Stimulated activated CD4-positive, alpha-beta T cell treated with anti-CD3 and anti-CD28 coated beads, Interleukin-15, amount 100 ng/mL, for 24 hours (primary cell): ENCODE measurements at regions not wholly inside any gene's neighbourhood (a gene's known extent, or its start where the extent isn't known, plus 50 kb on each side); places are given as distances from the start of the nearest gene placed in this dataset.

Experiments used
- DNase-seq: peaks from one replicate; pipeline ENCODE4 v3.0.0-alpha.2; 2020

DNA sequence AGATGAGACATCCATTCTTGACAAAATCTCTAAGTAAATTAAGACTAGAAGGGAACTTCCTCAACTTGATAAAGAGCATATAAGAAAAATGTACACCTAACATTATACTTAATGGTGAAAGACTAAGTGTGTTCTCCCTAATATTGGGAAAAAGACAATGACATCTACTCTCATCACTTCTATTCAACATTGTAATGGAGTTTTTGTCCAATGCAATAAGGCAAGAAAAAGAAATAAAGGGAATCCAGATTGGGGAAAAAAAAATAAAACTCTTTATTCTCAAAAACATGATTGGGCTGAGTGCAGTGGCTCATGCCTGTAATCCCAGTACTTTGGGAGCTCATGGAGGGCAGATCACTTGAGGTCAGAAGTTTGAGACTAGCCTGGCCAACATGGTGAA is 131.1 kb upstream of the JUN start:
- DNase-seq: no peak

DNA sequence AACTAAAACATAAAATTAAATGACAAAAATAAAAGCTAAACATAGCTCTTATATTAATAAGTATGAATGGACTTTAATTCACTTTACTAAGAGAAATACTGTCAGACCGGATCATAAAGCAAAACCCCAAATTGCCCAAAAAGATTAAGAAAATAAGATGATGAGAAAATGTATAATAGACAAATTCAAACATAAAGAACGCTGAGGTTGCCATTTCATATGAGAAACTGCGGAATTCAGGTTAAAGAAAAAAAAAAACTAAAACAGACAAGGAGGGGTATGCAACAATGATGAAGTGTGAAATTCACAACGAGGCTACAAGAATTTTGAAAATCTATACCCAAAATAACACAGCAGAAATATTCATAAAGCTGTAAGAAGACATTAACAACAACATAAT is 133.6 kb upstream of the JUN start:
- DNase-seq: no peak

DNA sequence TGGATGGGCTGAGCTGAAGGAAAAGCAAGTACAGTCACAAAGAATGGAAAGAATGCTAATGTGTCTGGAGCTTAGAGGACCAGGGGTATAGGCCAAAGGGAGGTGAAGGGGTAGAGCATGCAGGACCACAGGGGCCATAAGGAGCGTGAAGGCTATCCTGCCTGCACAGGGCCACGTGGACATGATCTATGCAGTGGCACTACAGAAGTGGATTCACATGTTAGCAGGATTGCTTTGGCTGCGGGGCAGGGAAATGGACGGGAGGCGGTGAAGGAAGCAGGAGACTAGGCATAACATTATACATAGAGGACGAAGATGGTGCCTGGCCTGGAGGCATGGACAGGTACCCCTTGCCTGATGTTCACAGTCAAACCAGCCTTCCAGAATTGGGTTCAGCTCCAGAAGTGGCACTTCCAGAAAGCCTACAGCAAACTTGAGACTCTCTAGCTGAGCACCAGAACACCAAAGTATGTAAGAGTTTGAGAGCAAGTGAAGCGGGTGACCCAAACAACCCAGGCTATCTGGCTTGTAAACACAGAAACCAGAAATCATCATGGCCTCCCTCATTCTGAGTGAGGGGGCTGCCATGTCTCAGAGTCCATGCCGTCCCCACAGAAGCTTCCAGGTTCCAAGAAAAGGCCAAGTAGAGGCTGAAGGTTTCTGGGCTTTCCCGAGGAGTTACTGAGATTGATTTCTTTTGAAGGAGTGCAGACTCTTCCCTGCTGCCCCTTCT is 135.5 kb upstream of the JUN start:
- no peak for DNase-seq

DNA sequence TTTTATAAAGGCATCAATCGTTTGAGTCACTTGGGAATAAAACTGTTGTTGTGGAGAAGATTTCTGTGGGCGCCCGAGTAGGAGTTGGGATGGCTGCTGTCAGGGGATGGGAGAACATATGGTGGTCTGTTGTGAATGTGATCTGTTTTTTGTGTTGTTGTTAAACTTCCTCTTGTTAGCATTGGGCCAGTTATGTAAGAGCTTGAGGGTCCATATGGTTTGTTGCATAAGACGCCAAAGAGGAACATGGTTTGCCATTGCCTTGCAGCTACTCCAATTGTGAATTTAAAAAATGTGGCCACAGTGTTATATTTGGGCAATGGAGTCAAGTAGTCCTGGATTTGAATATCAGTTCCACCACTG is 136.1 kb upstream of the JUN start:
- no peak for DNase-seq

DNA sequence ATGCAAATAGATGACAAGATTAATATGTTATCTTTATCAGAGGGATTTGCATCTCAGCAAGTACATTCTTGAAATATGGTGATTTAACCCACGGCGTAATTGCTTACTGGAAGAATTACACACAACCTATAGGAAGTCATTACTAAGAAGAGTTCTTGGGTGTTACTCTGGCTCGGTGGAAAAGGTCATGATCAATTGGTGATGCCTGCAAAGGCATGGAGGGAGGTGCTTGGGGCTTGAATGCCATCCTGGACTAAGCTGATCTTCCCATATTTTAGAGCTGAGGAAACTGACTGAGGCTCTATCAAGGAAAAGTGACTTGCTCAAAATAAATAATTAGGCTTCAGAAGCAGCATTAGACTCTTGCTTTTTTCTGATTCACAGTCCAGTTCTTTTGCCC is 137.5 kb upstream of the JUN start:
- DNase-seq: no peak

DNA sequence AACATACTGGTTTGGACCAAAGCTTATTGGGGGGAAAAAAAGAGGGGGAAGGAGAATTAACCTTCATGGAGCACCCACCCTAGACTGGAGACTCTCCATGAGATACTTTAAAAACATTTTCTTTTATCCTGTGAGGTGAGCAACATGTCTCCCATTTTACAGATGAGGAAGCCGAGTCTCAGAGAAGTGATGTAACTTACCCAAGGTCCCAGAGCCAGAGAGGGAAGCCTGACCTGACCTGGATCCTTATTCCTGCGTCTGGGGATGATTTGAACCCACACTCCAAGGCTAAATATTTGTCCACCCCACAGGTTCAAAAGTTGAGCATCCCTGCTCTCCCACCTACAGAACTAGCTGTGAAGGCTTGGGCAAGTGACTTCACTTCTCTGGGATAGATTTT is 137.9 kb upstream of the JUN start:
- DNase-seq: no peak

DNA sequence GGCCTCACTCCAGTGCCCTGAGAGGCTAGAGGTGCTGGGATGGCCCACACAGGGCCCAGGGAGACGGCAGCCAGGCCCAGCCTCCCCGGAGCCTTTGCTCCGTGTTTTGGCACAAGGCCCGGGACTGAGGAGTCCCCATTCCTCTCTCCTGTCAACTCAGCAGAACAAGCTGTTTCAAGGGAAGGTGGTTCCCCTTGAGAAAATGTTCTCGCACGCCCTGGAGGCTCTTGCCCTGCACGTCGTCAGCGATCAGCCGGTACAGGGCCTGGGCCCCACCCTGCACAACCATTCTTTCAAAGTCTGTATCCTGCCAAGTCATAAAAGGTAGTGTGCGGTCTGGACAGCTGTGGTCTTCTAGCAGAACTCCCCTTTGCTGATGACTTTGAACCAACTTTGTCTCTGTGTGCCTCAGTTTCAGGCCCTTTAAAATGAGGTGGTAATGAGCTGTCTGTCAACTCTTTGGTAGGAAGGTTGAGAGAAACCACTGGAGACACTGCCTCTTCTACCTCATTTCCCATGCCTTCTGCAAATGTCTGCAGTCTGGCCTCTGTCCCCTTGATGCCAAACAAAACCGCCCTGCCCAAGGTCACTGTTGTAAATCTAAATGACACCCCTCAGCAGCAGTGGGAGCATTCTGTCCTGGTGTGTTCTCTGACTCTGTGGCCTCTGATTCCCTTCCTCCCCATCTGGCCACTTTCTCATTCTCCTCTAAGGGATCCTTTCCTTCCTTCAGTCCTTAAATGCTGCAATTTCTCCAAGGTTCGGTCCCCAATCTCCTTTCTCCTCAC is 138.6 kb upstream of the JUN start:
- DNase-seq: peak; percentile 54

DNA sequence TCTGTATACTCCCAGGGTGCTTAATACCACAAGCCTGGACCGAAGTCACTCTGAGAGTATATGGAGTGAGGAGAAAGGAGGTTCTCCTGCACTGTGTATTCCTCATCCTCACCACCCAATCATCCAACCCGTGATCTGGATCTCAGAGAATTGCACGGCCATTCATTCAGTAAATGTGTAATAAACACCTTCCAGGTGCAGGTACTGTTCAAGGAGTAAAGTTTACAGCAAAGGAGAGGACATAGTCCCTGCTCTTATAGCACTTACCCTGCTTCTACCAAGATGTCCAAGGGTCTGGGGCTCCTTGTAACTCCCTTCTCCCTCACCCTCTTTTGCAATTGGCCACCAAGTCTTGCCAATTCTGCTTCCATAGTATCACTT is 139.2 kb upstream of the JUN start:
- DNase-seq: no peak

DNA sequence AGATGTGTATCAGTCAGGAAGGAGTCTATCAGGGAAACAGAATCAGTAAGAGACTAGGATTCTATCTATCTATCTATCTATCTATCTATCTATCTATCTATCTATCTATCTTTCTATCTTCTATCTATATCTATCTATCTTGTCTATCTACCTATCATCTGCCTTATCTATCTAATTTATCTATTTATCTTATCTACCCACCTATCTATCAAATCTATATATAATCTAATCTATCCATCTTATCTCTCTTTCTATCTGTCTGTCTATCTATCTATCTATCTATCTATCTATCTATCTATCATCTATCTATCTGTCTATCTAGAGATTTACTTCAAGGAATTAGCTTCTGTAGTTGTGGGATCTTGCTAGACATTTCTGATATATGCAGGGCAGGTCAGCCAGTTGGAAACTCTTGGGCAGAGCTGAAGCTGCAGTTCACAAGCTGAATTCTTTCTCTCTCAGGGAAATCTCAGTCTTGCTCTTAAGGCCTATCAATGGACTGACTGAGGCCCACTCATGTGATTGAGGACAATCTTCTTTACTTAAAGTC is 140.2 kb upstream of the JUN start:
- no peak for DNase-seq

DNA sequence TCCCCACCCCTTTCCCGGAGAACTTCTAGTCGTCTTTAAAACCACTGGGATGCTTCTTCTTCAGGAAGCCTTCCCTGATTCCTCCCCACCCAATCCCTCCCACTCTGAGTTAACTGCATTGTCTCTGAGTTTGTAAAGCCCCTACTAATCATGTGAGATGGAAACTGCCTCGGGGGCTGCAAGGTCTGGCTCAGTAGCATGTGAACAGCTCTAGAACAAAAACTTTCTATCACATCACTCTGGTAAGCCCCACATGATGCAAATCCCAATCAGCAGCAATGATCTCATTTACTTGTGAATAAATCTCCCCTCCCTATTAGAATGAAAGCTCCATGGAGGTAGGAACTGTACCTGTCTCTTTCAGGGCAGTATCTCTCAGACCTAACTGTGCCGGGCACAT is 141.0 kb upstream of the JUN start:
- no peak for DNase-seq

DNA sequence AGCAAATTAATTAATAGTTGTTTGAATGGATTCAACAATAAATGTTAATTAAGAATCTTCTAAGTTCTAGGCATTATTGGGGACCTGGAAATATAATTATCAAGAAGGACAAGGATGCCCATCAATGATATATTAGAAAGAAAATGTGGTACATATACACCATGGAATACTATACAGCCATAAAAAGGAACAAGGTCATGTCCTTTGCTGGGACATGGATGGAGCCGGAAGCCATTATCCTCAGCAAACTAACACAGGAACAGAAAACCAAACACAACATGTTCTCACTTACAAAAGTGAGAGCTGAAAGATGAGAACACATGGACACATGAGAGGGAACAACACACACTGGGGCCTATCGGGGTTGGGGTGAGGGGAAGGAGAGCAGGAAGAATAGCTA is 141.4 kb upstream of the JUN start:
- no peak for DNase-seq

DNA sequence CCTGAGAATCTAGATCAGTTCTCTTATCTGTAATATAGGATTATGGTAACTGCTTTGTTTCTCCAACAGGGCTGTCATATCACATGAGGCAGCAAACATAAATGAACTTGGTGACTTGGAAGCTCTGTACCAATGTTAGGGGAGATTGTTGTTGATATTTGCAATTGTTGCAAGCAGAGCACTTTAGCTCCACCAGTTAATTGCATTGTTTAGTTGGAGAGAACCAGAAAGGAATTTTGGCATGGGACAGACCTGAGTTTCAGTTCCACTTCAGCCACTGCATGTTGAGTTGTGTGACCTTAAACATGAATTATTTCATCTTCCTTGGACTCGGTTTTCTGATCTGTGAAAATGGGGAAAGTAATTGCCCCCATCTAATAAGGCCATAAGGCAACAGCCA is 142.3 kb upstream of the JUN start:
- DNase-seq: no peak

DNA sequence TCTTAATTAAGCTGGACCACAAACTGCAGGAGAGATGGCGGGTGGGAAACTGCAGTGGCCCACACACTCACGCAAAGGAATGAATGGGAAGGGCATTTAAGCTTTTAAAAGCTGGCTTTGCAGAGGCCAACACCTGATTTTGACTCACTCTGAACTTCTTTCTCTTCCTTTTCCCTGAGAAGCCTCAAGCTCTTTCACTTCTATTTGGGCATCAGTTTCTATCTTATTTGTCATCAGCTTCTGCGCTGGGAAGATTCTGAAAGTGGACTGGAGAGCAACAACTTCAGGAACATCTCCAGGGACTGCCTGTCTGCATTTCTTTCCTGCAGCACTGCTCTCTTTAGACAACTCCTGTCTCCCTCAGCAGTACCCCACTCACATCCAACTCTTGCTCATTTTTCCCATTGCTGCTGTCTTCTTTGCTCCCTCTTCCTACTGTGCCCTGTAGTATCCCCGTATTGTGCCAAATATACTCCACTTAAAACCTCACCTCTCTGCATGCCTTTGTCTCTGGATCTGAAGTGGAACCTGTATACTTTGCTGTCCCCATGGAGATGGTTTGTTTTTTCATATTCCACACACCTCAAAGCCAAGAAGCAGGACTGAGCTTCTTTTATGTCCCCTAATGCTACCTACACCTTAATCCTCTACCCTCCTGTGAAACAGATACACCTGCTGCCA is 143.3 kb upstream of the JUN start:
- DNase-seq: no peak

DNA sequence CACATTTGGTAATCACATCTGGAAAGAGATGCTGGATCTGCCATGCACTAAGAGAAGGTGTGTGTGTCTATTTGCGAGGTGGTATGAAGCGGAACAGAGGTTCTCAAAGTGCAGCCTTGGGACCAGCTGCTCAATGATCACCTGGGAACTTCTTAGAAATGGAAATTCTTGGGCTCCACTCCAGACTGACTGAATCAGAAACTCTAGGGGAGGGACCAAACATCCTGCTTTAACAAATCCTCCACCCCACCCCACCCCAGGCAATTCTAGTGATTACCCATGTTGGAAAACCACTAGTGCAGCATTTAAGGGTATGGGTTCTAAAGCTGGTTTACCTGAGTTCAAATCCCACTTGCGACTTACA is 143.9 kb upstream of the JUN start:
- no peak for DNase-seq

DNA sequence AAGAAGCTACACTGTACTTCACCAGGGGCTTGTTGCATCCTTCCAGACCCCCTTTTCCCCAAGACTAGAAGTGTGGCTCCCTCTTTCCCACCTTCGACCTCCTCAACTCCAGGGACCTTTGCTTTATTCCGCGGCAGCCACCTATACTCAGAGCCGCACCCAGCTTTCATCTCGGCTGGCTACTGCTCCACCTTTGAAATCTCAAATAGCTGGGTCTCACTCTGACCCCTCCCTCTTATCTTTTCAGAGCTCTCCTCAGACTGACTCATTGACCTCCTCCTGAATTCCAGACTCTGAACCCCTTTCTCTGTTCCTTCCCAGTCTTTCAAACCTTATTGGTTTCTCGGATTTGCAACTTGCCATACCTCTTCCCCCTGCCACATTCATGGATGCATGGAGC is 144.7 kb upstream of the JUN start:
- no peak for DNase-seq

DNA sequence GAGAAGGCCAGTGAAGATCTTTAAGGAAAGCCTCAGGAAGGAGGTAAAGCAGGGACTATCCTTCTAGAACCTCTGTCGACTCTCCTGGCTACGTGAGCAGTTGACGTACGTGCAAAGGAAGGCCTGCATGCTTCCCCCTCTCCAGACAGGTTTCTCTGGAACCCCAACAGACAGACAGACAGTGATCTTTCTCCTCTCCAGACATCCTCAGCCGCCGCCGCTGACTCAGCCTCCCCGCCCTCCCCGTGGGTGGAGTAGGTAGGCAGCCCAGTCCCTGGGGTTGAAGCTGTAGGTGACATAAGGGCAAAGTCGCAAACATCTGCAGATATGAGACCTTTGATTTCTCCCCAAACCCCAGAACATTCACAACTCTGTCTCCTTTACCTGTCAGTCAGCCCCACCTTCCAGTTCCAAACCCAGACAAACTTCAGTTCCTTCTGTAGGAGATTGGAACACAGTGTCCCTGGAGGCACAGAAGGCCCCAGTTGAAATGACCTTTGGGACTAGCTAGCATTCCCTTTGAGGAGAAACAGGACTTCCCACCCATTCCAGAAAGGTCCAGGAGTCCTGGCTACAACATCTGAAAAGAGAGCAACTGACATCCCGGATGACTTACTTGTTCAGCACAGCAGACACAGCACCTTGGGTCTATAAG is 146.0 kb upstream of the JUN start:
- DNase-seq: peak; percentile 70

DNA sequence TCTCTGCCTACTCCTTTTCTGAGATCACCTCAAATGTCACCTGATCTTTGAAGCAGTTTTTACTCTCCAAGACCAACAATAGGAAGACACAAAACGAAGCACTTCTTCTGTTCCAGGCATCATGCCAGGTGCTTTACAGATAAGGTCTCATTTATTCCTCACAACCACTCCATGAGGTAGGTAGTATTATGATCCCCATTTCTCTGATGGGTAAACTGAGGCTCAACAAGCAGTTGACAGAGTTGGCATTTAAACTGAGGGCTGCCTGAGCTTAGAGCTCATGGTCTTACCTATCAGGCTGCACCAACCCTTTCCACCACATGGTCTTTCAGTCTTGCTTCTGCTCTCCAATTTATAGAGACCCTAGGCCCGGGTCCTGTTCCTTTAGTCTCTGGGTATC is 147.2 kb upstream of the JUN start:
- DNase-seq: no peak

DNA sequence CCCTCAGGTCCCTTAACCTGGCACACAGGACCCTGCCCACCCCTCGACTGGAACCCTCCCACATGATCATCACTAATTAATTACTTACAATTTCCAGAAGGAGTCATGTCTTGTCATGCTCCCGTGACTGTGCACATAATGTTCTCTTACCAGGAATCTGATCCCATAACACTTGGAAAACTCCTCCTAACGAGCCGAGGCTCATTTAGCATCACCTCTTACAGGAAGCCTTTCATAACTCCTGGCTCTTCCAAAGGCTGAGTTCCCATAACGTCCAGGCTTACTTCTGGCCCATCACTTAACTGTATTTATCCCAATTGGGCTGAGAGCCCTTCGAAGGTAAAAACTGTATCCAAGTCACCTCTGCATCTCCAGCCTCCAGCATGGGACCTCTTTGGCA is 147.9 kb upstream of the JUN start:
- DNase-seq: no peak

DNA sequence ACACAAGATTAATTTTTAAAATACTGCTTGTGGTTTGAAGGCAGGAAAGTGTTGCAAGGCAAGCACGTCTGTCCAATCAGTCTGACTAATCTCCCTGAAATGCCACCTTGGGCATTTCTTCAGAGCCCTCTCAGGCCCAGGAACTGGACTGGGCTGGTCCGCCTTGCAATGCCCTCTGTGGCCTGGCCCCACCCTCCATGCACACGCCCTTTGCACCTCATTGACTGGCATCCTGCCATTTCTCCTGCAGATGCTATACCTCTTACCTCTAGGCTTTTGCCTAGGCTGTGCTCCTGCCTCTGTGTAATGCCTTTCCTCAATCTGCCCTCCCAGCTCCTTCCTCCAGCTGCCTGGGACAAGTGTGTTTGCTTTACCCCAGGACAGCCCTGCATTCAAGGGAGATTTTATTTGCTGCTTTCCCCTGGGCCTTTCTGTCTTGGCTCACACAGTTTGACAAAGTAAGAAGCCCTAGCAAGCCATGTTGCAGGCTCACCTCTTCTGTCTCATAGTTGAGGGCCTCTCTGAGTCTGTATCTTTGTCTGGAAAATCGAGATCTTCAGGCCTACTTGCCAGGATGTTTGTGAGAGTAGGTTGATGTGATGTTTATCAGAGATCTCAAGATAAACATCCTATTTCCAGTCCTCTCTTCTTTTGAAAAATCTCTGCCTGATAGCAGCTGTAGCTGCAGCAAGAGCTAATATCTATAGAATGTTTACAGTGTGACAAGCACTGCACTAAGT is 149.2 kb upstream of the JUN start:
- no peak for DNase-seq

DNA sequence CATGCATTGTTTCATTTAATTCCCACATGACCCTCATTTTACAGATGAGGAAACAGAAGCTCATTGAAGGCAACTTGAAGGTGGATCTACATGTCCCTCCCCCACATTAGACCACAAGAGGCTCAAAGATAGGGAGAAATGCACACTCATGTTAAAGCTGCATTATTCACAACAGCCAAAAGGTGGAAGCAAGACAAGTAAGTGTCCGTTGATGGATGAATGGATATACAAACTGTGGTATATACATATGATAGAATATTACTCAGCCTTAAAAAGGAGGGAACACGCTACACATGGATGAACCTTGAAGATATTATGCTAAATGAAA is 149.7 kb upstream of the JUN start:
- DNase-seq: no peak

DNA sequence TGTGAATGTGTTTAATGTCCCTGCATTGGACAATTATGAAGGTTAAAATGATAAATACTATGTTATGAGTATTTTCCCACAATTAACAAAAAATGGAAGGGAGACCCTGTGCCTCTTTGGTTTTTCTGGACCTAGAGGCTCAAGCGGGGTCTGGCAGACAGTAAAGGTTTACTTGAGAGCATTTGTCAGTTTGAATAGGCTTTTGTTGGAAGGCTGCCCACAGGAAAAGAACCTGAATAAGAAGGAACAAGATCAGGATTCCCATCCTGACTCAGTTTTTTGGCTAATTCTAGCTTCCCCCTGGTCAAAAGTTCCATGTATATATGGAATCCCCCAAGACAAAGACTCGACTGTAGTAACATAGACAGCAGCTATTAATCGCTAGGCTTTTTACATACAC is 150.9 kb upstream of the JUN start:
- DNase-seq: no peak

DNA sequence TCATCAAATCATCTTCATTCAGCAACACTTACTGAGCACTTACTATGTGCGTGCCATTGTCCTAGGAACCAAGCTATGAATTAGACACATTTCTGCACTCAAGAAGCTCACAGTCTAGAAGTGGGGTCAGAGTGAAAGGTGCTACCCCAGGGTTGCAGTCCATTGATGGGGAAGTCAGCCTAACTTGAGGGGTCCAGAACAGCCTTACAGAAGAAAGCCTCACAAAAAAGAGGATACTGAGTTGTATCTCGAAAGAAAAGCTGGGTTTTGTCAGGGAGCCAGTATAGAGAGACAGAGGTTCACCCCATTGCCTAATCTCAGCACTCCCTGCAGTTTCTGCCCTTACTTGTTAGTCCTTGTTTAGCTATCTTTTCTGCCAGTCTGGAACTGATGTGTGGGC is 153.1 kb upstream of the JUN start:
- no peak for DNase-seq

DNA sequence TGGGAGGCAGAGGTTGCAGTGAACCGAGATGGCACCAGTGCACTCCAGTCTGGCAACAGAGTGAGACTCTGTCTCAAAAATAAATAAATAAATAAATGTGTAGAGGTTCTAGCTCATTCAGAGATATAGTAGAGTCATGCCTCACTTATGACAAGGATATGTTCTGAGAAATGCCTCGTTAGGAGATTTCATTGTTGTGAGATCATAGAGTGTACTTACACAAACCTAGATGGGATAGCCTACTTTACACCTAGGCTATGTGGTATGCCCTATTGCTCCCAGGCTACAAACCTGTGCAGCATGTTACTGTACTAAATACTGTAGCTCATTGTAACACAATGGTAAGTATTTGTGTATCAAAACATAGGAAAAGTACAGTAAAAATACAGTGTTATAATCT is 155.3 kb upstream of the JUN start:
- DNase-seq: no peak
